Panc1 (cell line): ENCODE measurements at regions not wholly inside any gene's neighbourhood (a gene's known extent, or its start where the extent isn't known, plus 50 kb on each side); places are given as distances from the start of the nearest gene placed in this dataset.

ENCODE experiments used
- ATAC-seq: fragments of 200-7000 bp; cut with Tn5 transposase; 2 replicates; pipeline ENCODE4 v1.9.1; 2020; ENCODE audit warnings: mild to moderate bottlenecking, moderate library complexity
- BruUV-seq: library from RNA; stranded (reverse); fragments of 400-500 nt; replicated peaks from 2 replicates; lab custom pipeline; 2021; lab: Mats Ljungman, UMichigan
- CTCF ChIA-PET: fragments of 300-600 bp; sonication (Branson Sonifier 250); formaldehyde crosslinking; loops from one replicate; lab custom pipeline; 2022; ENCODE audit warnings: antibody characterized with exemption; lab: Charles Lee
- POLR2A ChIA-PET: fragments of 300-600 bp; sonication (Branson Sonifier 250); formaldehyde crosslinking; loops from one replicate; lab custom pipeline; 2022; ENCODE audit warnings: antibody characterized with exemption; lab: Charles Lee
- DNase-seq: peaks from one replicate; pipeline ENCODE4 v3.0.0-alpha.2; 2010; ENCODE audit warnings: low read depth, low spot score
- H3K27ac ChIP-seq: 2 replicates; pipeline ENCODE4 v1.5.1; 2011; ENCODE audit warnings: mild to moderate bottlenecking, low read length, inconsistent platforms
- H3K27me3 ChIP-seq: fragments of 200-500 bp; sonication (Bioruptor generic); 2 replicates; pipeline ENCODE4 v1.6.0; 2014; ENCODE audit warnings: low read length, inconsistent platforms; ENCODE audit not compliant: control insufficient read depth, insufficient read depth
- H3K36me3 ChIP-seq: fragments of 200-500 bp; sonication (Bioruptor generic); 2 replicates; pipeline ENCODE4 v1.5.1; 2014; ENCODE audit warnings: inconsistent platforms, mild to moderate bottlenecking, low read length, moderate library complexity; ENCODE audit not compliant: control insufficient read depth, insufficient read depth
- H3K4me1 ChIP-seq: 2 replicates; pipeline ENCODE4 v1.5.1; 2011; ENCODE audit warnings: inconsistent platforms, mild to moderate bottlenecking, low read length, moderate library complexity; ENCODE audit not compliant: control insufficient read depth, insufficient read depth
- H3K4me3 ChIP-seq, 2 experiments: 2 replicates each; pipeline ENCODE4 v1.5.1; 2011 to 2012; ENCODE audit warnings: low read depth in 2 of 2, low read length in 2 of 2, mild to moderate bottlenecking in 2 of 2, inconsistent platforms in 1 of 2, moderate library complexity in 1 of 2
- H3K9me3 ChIP-seq: fragments of 200-500 bp; sonication (Bioruptor generic); 2 replicates; pipeline ENCODE4 v1.5.1; 2014; ENCODE audit warnings: low read depth, mild to moderate bottlenecking, inconsistent platforms, low read length, moderate library complexity; ENCODE audit not compliant: control insufficient read depth, insufficient read depth
- POLR2AphosphoS5 ChIP-seq: IDR thresholded peaks from 2 replicates; pipeline ENCODE4 v1.6.1; 2012; ENCODE audit warnings: mild to moderate bottlenecking, low read depth, low read length, moderate library complexity
- REST ChIP-seq, 2 experiments: IDR thresholded peaks; 2 replicates each; pipeline ENCODE4 v1.6.1; 2011 to 2012; ENCODE audit warnings: low read depth in 2 of 2, control low read depth in 1 of 2, low read length in 1 of 2, mild to moderate bottlenecking in 1 of 2, moderate library complexity in 1 of 2; ENCODE audit not compliant: insufficient read depth in 1 of 2
- SIN3A ChIP-seq: IDR thresholded peaks from 2 replicates; pipeline ENCODE4 v1.6.1; 2012; ENCODE audit warnings: low read depth, mild to moderate bottlenecking, low read length, moderate library complexity, borderline replicate concordance; ENCODE audit not compliant: insufficient read depth
- TCF7L2 ChIP-seq: IDR thresholded peaks from 2 replicates; pipeline ENCODE4 v1.6.1; 2011; ENCODE audit warnings: mild to moderate bottlenecking, low read depth, low read length, inconsistent platforms
- in situ Hi-C: cut with HindIII; loops from 2 replicates; pipeline ENCODE4 v1.10.0; 2016; ENCODE audit warnings: low sequenced_read_pairs, low pct_unique_long_range_greater_than_20kb
- intact Hi-C: fragments of 100-400 bp; cut with micrococcal nuclease; formaldehyde crosslinking; loops from one replicate; pipeline ENCODE4 v1.10.0; 2022; ENCODE audit not compliant: unreplicated experiment
- TF ChIP-seq, protein P1 (sequence below): fragments of 450-650 bp; IDR thresholded peaks from 2 replicates; pipeline ENCODE4 v1.5.1; 2017; ENCODE audit warnings: mild to moderate bottlenecking

DNA sequence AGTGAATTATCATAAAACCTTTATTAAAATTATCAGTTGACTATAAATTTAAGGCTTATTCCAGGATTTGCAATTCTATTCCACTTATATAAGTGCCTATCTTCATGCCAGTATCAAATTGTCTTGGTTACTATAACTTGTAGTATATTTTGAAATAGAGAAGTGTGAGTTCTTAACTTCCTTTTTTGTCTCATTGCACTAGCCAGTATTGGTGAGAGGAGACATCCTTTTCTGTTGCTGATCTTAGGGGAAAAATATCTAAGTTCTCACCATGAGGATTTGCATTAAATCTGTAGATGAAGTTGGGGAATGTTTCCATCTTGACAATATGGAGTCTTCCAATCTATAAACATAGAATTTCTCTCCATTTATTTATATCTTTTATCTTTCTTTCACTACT lies 104.2 kb upstream of the MKI67 start:
- TF ChIP-seq SIN3A (no peak), TCF7L2 (no peak), POLR2AphosphoS5 (no peak), REST (IDR thresholded peaks at IDR 0.05; ENCODE audit: insufficient read depth in 1 of 2, low read depth in 2 of 2, low read length in 1 of 2) (no peak)
- TF ChIP-seq, protein P1, sequence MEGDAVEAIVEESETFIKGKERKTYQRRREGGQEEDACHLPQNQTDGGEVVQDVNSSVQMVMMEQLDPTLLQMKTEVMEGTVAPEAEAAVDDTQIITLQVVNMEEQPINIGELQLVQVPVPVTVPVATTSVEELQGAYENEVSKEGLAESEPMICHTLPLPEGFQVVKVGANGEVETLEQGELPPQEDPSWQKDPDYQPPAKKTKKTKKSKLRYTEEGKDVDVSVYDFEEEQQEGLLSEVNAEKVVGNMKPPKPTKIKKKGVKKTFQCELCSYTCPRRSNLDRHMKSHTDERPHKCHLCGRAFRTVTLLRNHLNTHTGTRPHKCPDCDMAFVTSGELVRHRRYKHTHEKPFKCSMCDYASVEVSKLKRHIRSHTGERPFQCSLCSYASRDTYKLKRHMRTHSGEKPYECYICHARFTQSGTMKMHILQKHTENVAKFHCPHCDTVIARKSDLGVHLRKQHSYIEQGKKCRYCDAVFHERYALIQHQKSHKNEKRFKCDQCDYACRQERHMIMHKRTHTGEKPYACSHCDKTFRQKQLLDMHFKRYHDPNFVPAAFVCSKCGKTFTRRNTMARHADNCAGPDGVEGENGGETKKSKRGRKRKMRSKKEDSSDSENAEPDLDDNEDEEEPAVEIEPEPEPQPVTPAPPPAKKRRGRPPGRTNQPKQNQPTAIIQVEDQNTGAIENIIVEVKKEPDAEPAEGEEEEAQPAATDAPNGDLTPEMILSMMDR = no peak
- no peak for DNase-seq
- no peaks in the 10 kb centered on the region for H3K9me3 ChIP-seq
- POLR2A ChIA-PET = no interaction called here
- no peak overlapping the region for H3K4me3 ChIP-seq
- BruUV-seq = no TSS peak
- H3K4me1 ChIP-seq = no peaks in the 10 kb centered on the region
- in situ Hi-C loops = no loop called here
- no peak for ATAC-seq
- intact Hi-C loops = no loop called here
- H3K36me3 ChIP-seq = no peaks in the 10 kb centered on the region
- peaks cover 2% of the 10 kb centered on the region; the same call in 1 of the 2 replicates for H3K27me3 ChIP-seq
- no peak overlapping the region for H3K27ac ChIP-seq
- CTCF ChIA-PET = no interaction called here

DNA sequence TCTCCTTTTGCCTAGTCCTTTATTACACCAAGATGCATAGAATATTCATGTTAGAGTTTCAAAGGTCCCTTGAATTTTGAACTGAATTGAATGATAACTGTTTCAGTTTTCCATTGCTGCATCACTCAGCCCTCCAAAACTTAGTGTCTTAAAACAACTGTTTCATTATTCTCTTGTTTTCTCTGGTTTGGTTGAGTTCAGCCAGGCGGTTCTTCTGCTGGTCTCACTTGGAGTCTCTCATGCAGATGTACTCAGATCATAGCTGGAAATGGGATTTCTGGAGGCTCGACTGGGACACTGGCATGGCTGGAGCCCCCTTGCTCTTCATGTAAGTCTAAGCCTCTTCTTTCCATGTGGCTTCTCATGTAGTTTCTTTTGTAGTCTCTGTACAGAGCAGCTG lies 107.2 kb upstream of the MKI67 start:
- BruUV-seq = no TSS peak
- Histone ChIP-seq H3K27me3 (peaks cover 2% of the 10 kb centered on the region; the same call in 1 of the 2 replicates), H3K9me3 (no peaks in the 10 kb centered on the region), H3K27ac (no peak overlapping the region), H3K36me3 (no peaks in the 10 kb centered on the region), H3K4me1 (no peaks in the 10 kb centered on the region), H3K4me3 (no peak overlapping the region)
- ChIA-PET POLR2A (no interaction called here), CTCF (no interaction called here)
- DNase-seq (no peak), ATAC-seq (no peak)
- intact Hi-C loops (no loop called here), in situ Hi-C loops (no loop called here)
- TF ChIP-seq POLR2AphosphoS5 (no peak), TCF7L2 (no peak), SIN3A (no peak), REST (IDR thresholded peaks at IDR 0.05; ENCODE audit: insufficient read depth in 1 of 2, low read depth in 2 of 2, low read length in 1 of 2) (no peak)
- TF ChIP-seq, protein P1 = no peak
